ENCODE measurements at regions not wholly inside any gene's neighbourhood (a gene's known extent, or its start where the extent isn't known, plus 50 kb on each side); places are given as distances from the start of the nearest gene placed in this dataset.

- TF ChIP-seq ZFX (IDR thresholded peaks at IDR 0.05), result no peak
- TF ChIP-seq CTCF (conservative IDR thresholded peaks at IDR 0.05), result no peak
- no peak overlapping the region for H3K27ac ChIP-seq
Measured at GRCh38 chr10:45179691-45180090, 135.7 kb downstream of the OR13A1 start.

- no peak overlapping the region for H3K27ac ChIP-seq
- TF ChIP-seq ZFX (IDR thresholded peaks at IDR 0.05) (no peak), CTCF (conservative IDR thresholded peaks at IDR 0.05) (no peak)
Measured at GRCh38 chr10:45180507-45180906, 134.9 kb downstream of the OR13A1 start.

- no peak overlapping the region for H3K27ac ChIP-seq
- TF ChIP-seq CTCF (conservative IDR thresholded peaks at IDR 0.05) (no peak), ZFX (IDR thresholded peaks at IDR 0.05) (no peak)
Measured at GRCh38 chr10:45180946-45181875, 134.2 kb downstream of the OR13A1 start.

- no peak for TF ChIP-seq ZFX (IDR thresholded peaks at IDR 0.05)
- TF ChIP-seq CTCF (conservative IDR thresholded peaks at IDR 0.05), result no peak
- H3K27ac ChIP-seq, result no peak overlapping the region
Measured at GRCh38 chr10:45183174-45183573, 132.2 kb downstream of the OR13A1 start.

GRCh38 chr10:45197816-45198485, 117.5 kb downstream of the OR13A1 start:
- TF ChIP-seq ZFX (IDR thresholded peaks at IDR 0.05) (no peak), CTCF (conservative IDR thresholded peaks at IDR 0.05) (no peak)
- no peak overlapping the region for H3K27ac ChIP-seq

- H3K27ac ChIP-seq, result no peak overlapping the region
- no peak for TF ChIP-seq CTCF (conservative IDR thresholded peaks at IDR 0.05)
- TF ChIP-seq ZFX (IDR thresholded peaks at IDR 0.05), result no peak
Measured at GRCh38 chr10:45198486-45199204, 116.8 kb downstream of the OR13A1 start.

All from C4-2B (cell line).